ENCODE measurements at regions not wholly inside any gene's neighbourhood (a gene's known extent, or its start where the extent isn't known, plus 50 kb on each side); places are given as distances from the start of the nearest gene placed in this dataset.

DNA sequence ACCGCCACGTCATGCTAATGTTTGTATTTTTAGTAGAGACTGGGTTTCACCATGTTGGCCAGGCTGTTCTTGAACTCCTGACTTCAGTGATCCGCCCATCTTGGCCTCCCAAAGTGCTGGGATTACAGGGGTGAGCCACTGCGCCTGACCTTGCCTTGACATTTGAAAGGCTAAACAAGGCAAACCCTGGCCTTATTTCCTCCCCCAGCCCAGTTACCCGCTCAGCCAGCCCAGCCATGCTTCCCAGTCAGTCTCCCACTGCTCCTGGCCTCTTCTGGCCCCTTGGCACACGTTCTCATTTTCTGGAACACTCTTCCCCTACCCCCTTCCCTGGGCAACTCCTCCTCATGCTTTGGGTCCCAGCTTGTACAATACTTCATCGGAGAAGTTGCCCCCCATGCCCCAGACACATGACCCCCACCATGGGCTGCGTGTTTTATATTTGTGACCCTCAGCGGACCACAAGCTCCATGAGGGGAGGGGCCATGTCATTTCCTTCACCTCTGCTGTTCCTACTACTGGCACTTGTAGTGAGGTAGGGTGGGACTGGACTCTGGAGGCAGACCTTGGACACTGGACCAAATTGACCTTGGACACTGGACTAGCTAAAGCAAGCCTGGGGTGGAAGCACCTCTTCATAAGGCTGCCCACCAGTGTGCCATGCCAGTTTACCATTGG lies 94.4 kb upstream of the IER5L start:
- Histone ChIP-seq H2AFZ (ENCODE audit: low read depth, low read length, poor library complexity, severe bottlenecking) (no peak overlapping the region), H3K27me3 (ENCODE audit: insufficient read depth, low read length) (no peaks in the 10 kb centered on the region), H3K4me1 (ENCODE audit: control insufficient read depth in 1 of 2, insufficient read depth in 2 of 2, low read length in 2 of 2) (peaks cover 10 to 20% of the 10 kb centered on the region in 2 experiments; a peak in 3 of 4 replicates), H3K9me3 (ENCODE audit: control insufficient read depth in 1 of 2, insufficient read depth in 1 of 2, low read depth in 1 of 2, low read length in 2 of 2) (no peaks in the 10 kb centered on the region), H3K36me3 (ENCODE audit: control insufficient read depth in 1 of 2, insufficient read depth in 2 of 2, low read length in 2 of 2) (no peaks in the 10 kb centered on the region), H3K4me3 (replicated peaks in 1 of 2; ENCODE audit: low read depth in 1 of 2, low read length in 2 of 2) (no peak overlapping the region), H3K9me2 (ENCODE audit: insufficient read depth) (no peaks in the 10 kb centered on the region), H3K4me2 (ENCODE audit: low read length) (no peak overlapping the region), H3K79me2 (ENCODE audit: insufficient read depth, low read length) (no peaks in the 10 kb centered on the region), H3K9ac (ENCODE audit: low read length) (no peak overlapping the region), H4K20me1 (ENCODE audit: insufficient read depth) (no peaks in the 10 kb centered on the region), H3K27ac (ENCODE audit: low read depth, low read length) (no peak overlapping the region)
- TF ChIP-seq, protein P1, sequence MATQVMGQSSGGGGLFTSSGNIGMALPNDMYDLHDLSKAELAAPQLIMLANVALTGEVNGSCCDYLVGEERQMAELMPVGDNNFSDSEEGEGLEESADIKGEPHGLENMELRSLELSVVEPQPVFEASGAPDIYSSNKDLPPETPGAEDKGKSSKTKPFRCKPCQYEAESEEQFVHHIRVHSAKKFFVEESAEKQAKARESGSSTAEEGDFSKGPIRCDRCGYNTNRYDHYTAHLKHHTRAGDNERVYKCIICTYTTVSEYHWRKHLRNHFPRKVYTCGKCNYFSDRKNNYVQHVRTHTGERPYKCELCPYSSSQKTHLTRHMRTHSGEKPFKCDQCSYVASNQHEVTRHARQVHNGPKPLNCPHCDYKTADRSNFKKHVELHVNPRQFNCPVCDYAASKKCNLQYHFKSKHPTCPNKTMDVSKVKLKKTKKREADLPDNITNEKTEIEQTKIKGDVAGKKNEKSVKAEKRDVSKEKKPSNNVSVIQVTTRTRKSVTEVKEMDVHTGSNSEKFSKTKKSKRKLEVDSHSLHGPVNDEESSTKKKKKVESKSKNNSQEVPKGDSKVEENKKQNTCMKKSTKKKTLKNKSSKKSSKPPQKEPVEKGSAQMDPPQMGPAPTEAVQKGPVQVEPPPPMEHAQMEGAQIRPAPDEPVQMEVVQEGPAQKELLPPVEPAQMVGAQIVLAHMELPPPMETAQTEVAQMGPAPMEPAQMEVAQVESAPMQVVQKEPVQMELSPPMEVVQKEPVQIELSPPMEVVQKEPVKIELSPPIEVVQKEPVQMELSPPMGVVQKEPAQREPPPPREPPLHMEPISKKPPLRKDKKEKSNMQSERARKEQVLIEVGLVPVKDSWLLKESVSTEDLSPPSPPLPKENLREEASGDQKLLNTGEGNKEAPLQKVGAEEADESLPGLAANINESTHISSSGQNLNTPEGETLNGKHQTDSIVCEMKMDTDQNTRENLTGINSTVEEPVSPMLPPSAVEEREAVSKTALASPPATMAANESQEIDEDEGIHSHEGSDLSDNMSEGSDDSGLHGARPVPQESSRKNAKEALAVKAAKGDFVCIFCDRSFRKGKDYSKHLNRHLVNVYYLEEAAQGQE (IDR thresholded peaks at IDR 0.05; ENCODE audit: low read depth), result no peak
- TF ChIP-seq, protein P2, sequence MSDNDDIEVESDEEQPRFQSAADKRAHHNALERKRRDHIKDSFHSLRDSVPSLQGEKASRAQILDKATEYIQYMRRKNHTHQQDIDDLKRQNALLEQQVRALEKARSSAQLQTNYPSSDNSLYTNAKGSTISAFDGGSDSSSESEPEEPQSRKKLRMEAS (IDR thresholded peaks at IDR 0.05), result no peak
- TF ChIP-seq, protein P3, sequence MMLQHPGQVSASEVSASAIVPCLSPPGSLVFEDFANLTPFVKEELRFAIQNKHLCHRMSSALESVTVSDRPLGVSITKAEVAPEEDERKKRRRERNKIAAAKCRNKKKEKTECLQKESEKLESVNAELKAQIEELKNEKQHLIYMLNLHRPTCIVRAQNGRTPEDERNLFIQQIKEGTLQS (IDR thresholded peaks at IDR 0.05), result no peak
- TF ChIP-seq EZH2 (IDR thresholded peaks at IDR 0.05), result no peak
- TF ChIP-seq CEBPB (IDR thresholded peaks at IDR 0.05; ENCODE audit: low read depth), result no peak
- TF ChIP-seq SRF (IDR thresholded peaks at IDR 0.05; ENCODE audit: low read depth), result no peak
- no peak for TF ChIP-seq TCF7L2 (IDR thresholded peaks at IDR 0.05; ENCODE audit: borderline replicate concordance, extremely low read depth, insufficient read depth, insufficient read length)
- TF ChIP-seq ZNF274 (IDR thresholded peaks at IDR 0.05; ENCODE audit: low read depth, low read length), result no peak
- TF ChIP-seq ELF1 (IDR thresholded peaks at IDR 0.05; ENCODE audit: borderline replicate concordance, low read depth), result no peak
- no peak for TF ChIP-seq ZFX (IDR thresholded peaks at IDR 0.05)
- TF ChIP-seq RAD21 (IDR thresholded peaks at IDR 0.05; ENCODE audit: low read depth), result no peak
- TF ChIP-seq EGR1 (IDR thresholded peaks at IDR 0.05; ENCODE audit: low read depth), result no peak
- TF ChIP-seq, protein P4, sequence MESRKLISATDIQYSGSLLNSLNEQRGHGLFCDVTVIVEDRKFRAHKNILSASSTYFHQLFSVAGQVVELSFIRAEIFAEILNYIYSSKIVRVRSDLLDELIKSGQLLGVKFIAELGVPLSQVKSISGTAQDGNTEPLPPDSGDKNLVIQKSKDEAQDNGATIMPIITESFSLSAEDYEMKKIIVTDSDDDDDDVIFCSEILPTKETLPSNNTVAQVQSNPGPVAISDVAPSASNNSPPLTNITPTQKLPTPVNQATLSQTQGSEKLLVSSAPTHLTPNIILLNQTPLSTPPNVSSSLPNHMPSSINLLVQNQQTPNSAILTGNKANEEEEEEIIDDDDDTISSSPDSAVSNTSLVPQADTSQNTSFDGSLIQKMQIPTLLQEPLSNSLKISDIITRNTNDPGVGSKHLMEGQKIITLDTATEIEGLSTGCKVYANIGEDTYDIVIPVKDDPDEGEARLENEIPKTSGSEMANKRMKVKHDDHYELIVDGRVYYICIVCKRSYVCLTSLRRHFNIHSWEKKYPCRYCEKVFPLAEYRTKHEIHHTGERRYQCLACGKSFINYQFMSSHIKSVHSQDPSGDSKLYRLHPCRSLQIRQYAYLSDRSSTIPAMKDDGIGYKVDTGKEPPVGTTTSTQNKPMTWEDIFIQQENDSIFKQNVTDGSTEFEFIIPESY (IDR thresholded peaks at IDR 0.05; ENCODE audit: extremely low read depth, insufficient replicate concordance, low read length), result no peak
- TF ChIP-seq CBX3 (IDR thresholded peaks at IDR 0.05; ENCODE audit: low read depth), result no peak
- TF ChIP-seq SP1 (IDR thresholded peaks at IDR 0.05; ENCODE audit: low read depth), result no peak
- DNase-seq (ENCODE audit: low read depth, low spot score) (no peak), ATAC-seq (no peak)
- ChIA-PET POLR2A (no interaction called here), CTCF (no interaction called here), RAD21 (ENCODE audit: low non-redundant PET in 1 of 2, low total read pairs in 2 of 2, uncharacterized antibody in 2 of 2, unreplicated experiment in 2 of 2) (no interaction called here)
- BruUV-seq (replicated peaks), result no TSS peak
- intact Hi-C loops (cut with micrococcal nuclease), result no loop called here
